Smooth muscle cell (in vitro differentiated cells): ENCODE measurements at regions not wholly inside any gene's neighbourhood (a gene's known extent, or its start where the extent isn't known, plus 50 kb on each side); places are given as distances from the start of the nearest gene placed in this dataset.

Experiments used
- DNase-seq: peaks from one replicate; lab custom pipeline; 2025; ENCODE audit not compliant: unreplicated experiment; lab: John Stamatoyannopoulos, UW
- H2AFZ ChIP-seq: fragments of 200-600 bp; sonication (generic); 2 replicates; pipeline ENCODE4 v1.6.0; 2016; ENCODE audit warnings: antibody characterized with exemption, low read depth, mild to moderate bottlenecking
- H3F3A ChIP-seq: fragments of 200-600 bp; sonication (generic); 2 replicates; pipeline ENCODE4 v1.6.0; 2017; ENCODE audit warnings: antibody characterized with exemption, low read depth
- H3K27ac ChIP-seq: fragments of 200-600 bp; sonication (generic); 2 replicates; pipeline ENCODE4 v1.5.1; 2016; ENCODE audit warnings: low read depth, mild to moderate bottlenecking
- H3K27me3 ChIP-seq: fragments of 200-600 bp; sonication (generic); 2 replicates; pipeline ENCODE4 v1.6.1; 2016; ENCODE audit warnings: low read depth, mild to moderate bottlenecking
- H3K36me3 ChIP-seq: fragments of 200-600 bp; sonication (generic); 2 replicates; pipeline ENCODE4 v1.5.1; 2016; ENCODE audit warnings: low read depth
- H3K4me1 ChIP-seq: fragments of 200-600 bp; sonication (generic); 2 replicates; pipeline ENCODE4 v1.5.1; 2016; ENCODE audit warnings: low read depth
- H3K4me2 ChIP-seq: fragments of 200-600 bp; sonication (generic); 2 replicates; pipeline ENCODE4 v1.6.0; 2016; ENCODE audit warnings: mild to moderate bottlenecking
- H3K4me3 ChIP-seq: fragments of 200-600 bp; sonication (generic); 2 replicates; pipeline ENCODE4 v1.5.1; 2016; ENCODE audit warnings: mild to moderate bottlenecking
- H3K79me2 ChIP-seq: fragments of 200-600 bp; sonication (generic); 2 replicates; pipeline ENCODE4 v1.6.0; 2016; ENCODE audit warnings: low read depth, mild to moderate bottlenecking
- H3K9ac ChIP-seq: fragments of 200-600 bp; sonication (generic); 2 replicates; pipeline ENCODE4 v1.6.0; 2016; ENCODE audit warnings: low read depth
- H3K9me3 ChIP-seq: fragments of 200-600 bp; sonication (generic); replicated peaks from 2 replicates; pipeline ENCODE4 v1.5.1; 2016; ENCODE audit warnings: low read depth
- H4K20me1 ChIP-seq: fragments of 200-600 bp; sonication (generic); 2 replicates; pipeline ENCODE4 v1.6.0; 2016; ENCODE audit warnings: low read depth
- WGBS: methylation state at CpG from one replicate; pipeline ENCODE4 v1.1.7; 2016; ENCODE audit warnings: low lambda C conversion rate; 5-methylcytosine and 5-hydroxymethylcytosine counted together
- TF ChIP-seq, protein P1 (sequence below): fragments of 200-600 bp; sonication (generic); IDR thresholded peaks from 2 replicates; pipeline ENCODE4 v1.5.1; 2017; ENCODE audit warnings: borderline replicate concordance, mild to moderate bottlenecking, antibody characterized with exemption; ENCODE audit not compliant: insufficient read depth, poor library complexity, severe bottlenecking

- no peak overlapping the region for H3K9ac ChIP-seq
- no peak overlapping the region for H2AFZ ChIP-seq
- no peak overlapping the region for H3K27ac ChIP-seq
- H3K4me1 ChIP-seq: no peaks in the 10 kb centered on the region
- H3K27me3 ChIP-seq: peaks cover 22% of the 10 kb centered on the region
- no peaks in the 10 kb centered on the region for H4K20me1 ChIP-seq
- H3F3A ChIP-seq: no peaks in the 10 kb centered on the region
- no peak for DNase-seq
- no peaks in the 10 kb centered on the region for H3K36me3 ChIP-seq
- TF ChIP-seq, protein P1, sequence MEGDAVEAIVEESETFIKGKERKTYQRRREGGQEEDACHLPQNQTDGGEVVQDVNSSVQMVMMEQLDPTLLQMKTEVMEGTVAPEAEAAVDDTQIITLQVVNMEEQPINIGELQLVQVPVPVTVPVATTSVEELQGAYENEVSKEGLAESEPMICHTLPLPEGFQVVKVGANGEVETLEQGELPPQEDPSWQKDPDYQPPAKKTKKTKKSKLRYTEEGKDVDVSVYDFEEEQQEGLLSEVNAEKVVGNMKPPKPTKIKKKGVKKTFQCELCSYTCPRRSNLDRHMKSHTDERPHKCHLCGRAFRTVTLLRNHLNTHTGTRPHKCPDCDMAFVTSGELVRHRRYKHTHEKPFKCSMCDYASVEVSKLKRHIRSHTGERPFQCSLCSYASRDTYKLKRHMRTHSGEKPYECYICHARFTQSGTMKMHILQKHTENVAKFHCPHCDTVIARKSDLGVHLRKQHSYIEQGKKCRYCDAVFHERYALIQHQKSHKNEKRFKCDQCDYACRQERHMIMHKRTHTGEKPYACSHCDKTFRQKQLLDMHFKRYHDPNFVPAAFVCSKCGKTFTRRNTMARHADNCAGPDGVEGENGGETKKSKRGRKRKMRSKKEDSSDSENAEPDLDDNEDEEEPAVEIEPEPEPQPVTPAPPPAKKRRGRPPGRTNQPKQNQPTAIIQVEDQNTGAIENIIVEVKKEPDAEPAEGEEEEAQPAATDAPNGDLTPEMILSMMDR: no peak
- 40% methylated on average over 4 of the region's 4 CpGs for WGBS
- no peaks in the 10 kb centered on the region for H3K79me2 ChIP-seq
- H3K4me3 ChIP-seq: no peak overlapping the region
- H3K9me3 ChIP-seq: no peaks in the 10 kb centered on the region
- no peak overlapping the region for H3K4me2 ChIP-seq
Measured at GRCh38 chr2:148577845-148578492, 66.6 kb upstream of the EPC2 start.

GRCh38 chr2:148578493-148578884 lies 66.1 kb upstream of the EPC2 start:
- Histone ChIP-seq H4K20me1 (no peaks in the 10 kb centered on the region), H2AFZ (no peak overlapping the region), H3F3A (no peaks in the 10 kb centered on the region), H3K4me3 (no peak overlapping the region), H3K4me1 (no peaks in the 10 kb centered on the region), H3K36me3 (no peaks in the 10 kb centered on the region), H3K27ac (no peak overlapping the region), H3K4me2 (no peak overlapping the region), H3K9ac (no peak overlapping the region), H3K27me3 (peaks cover 22% of the 10 kb centered on the region), H3K9me3 (no peaks in the 10 kb centered on the region), H3K79me2 (no peaks in the 10 kb centered on the region)
- 80% methylated on average over 1 of the region's 1 CpG for WGBS
- no peak for DNase-seq
- TF ChIP-seq, protein P1: no peak

DNA sequence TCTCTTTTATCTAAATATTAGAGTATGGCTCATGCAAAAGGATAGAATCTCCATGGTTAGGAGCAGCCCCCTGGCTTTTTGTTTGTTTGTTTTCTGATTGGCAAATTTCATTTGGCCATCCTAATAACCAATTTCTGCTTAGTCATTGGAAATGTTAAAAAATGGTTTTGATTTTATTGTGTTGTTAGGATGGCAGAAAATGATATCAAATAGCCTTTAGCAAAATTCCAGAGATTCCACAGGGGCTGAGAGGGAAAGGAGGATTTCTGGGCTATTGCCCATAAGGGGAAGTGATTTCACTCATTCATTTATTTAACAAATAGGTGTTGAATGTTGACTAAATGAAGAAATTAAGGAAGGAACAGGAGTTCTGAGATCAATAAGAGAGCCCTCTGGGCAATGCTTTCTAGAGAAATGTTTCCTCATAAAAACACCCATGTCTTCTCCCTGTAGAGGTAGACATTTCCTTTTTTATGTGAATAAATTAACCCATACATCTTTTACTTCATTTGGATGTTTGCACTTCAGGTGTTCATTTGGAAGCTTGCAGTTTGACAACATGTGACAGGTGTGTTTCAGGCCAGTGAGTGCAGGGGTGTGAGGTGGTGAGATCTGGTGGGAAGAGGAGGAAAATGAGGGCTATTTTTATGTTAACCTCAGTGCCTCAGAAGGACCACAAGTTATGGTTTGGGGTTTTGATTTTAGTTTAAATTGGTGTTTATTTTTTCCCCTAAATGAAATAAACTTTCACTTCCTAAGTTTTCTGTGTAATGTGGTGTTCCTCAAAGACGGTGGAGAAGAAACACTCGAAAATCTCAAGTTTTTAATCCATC lies 61.7 kb upstream of the EPC2 start:
- WGBS: 85% methylated on average over 2 of the region's 2 CpGs
- Histone ChIP-seq H3F3A (no peaks in the 10 kb centered on the region), H2AFZ (no peak overlapping the region), H3K27ac (no peak overlapping the region), H3K27me3 (peaks cover 9% of the 10 kb centered on the region), H4K20me1 (no peaks in the 10 kb centered on the region), H3K9me3 (no peaks in the 10 kb centered on the region), H3K4me1 (no peaks in the 10 kb centered on the region), H3K79me2 (no peaks in the 10 kb centered on the region), H3K4me3 (no peak overlapping the region), H3K36me3 (no peaks in the 10 kb centered on the region), H3K4me2 (no peak overlapping the region), H3K9ac (no peak overlapping the region)
- DNase-seq: no peak
- TF ChIP-seq, protein P1: no peak
